ENCODE measurements at regions not wholly inside any gene's neighbourhood (a gene's known extent, or its start where the extent isn't known, plus 50 kb on each side); places are given as distances from the start of the nearest gene placed in this dataset.

DNA sequence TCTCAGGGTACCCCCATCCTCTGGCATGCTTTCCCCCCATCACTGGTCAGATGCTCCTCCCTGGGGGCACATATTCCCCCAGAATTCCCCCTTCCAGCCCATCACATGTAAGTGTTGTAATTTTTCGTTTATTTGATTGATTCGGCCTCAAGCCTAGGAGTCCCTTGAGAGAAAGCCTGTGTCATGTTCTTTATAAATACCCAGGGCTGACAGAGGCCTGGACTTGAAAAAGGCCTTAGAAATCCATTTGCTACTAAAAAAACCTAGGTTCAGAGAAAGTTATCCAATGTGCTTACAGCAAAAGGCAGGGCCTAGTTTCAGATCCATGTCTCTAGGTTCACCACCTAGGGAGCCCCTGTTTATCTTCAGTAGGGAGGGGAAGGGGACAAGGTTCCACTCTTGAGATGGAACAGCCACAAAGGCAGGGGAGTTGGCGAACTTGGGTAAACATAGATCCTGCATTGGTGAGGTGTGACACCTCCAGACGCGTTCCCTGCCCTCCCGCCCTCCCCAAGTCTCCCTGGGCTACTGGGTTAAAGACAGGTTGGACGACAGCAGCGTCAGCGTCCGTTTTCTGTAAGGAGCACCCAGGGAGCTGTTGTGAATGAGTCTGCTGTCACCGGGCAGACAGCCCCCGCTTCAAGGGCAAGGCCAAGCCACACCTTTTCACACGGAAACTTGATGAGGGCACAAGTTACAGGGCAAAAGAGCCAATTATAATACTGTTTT is 147.8 kb downstream of the EN1 start:
- H3K36me3 Mint-ChIP-seq, result no peaks in the 10 kb centered on the region
- DNase-seq (no peak), ATAC-seq (replicated peaks) (no peak)
- peaks cover 7 to 12% of the 10 kb centered on the region in 2 donors for H3K9me3 Mint-ChIP-seq
- no peak overlapping the region for H3K4me3 Mint-ChIP-seq
- no peaks in the 10 kb centered on the region for H3K4me1 Mint-ChIP-seq
- H3K27ac Mint-ChIP-seq, result no peak overlapping the region
- no peaks in the 10 kb centered on the region for H3K27me3 Mint-ChIP-seq

DNA sequence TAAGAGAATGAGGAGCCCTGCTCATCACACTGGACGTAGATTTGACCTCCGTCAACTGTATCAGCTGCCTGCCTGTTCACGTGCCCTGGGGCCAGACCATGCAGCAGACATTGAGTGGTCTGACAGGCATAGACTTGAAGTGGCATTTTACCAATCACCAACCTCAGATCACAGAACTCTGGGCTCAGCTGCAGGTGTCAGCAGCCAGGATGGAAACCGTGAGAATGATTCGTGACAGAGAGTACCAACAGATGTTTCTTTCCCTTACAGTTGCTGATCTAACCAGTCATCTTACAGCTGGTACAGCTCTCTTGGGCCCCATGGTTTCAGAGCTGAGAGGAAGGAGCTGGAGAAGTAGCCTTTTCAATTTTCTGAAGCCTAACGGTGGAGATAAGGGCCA is 148.9 kb downstream of the EN1 start:
- ATAC-seq (replicated peaks), result no peak
- no peak overlapping the region for H3K27ac Mint-ChIP-seq
- no peak overlapping the region for H3K4me3 Mint-ChIP-seq

DNA sequence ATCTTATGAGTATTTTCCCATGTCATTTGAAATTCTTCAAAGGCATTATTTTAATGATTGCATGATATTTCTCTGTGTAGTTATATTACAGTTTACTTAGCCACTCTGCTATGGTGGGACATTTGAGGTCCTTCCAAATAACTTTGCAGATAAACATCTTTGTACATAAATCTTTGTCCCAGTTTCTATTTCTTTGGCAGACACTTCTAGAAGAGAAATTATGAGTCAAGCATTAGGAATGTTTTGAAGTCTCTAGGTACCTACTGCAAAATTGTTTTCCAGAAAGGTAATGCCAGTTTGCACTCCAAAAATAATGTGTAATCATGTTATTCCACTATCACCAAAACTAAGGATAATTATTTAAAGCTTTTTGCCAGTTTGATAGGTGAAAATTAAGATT is 149.7 kb downstream of the EN1 start:
- Mint-ChIP-seq H3K4me3 (no peak overlapping the region), H3K4me1 (no peaks in the 10 kb centered on the region), H3K9me3 (peaks cover 7 to 12% of the 10 kb centered on the region in 2 donors), H3K27ac (no peak overlapping the region), H3K27me3 (no peaks in the 10 kb centered on the region), H3K36me3 (no peaks in the 10 kb centered on the region)
- DNase-seq (no peak), ATAC-seq (replicated peaks) (no peak)

More for the DNA sequence above, 148.9 kb downstream of the EN1 start:
- no peaks in the 10 kb centered on the region for H3K27me3 Mint-ChIP-seq
- no peaks in the 10 kb centered on the region for H3K4me1 Mint-ChIP-seq
- DNase-seq, result no peak
- H3K36me3 Mint-ChIP-seq, result no peaks in the 10 kb centered on the region
- peaks cover 7 to 12% of the 10 kb centered on the region in 2 donors for H3K9me3 Mint-ChIP-seq

GRCh38 chr2:118696786-118697465 is 150.5 kb downstream of the EN1 start:
- Mint-ChIP-seq H3K36me3 (no peaks in the 10 kb centered on the region), H3K27ac (no peak overlapping the region), H3K4me3 (no peak overlapping the region), H3K27me3 (no peaks in the 10 kb centered on the region), H3K9me3 (peaks cover 7 to 12% of the 10 kb centered on the region in 2 donors), H3K4me1 (no peaks in the 10 kb centered on the region)
- ATAC-seq (replicated peaks), result no peak
- no peak for DNase-seq

DNA sequence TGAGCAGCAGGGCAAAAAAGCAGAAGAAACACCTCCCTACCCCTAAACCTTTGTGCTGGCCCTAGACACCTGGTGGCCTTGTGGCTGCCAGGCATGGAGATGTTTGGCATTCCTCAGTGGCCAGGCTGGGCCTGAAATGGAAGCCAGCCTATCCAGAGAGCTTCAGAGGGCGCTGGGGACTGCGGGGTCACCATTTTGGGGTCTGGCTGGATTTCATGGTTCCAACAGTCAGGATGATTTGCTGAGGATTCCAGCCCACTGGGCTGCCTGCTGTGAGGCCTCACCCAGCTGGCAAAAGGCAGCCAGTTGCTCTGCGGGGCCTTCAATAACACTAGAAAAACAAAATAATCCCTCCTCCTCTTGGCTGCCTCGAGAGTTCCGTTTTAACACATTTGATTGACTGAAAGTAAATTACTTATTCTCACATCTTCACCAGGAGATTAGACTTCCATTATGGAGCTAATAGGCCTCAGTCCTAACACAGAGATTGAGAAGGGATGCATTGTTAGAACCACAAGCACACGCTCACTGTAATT is 154.1 kb downstream of the EN1 start:
- H3K36me3 Mint-ChIP-seq, result no peaks in the 10 kb centered on the region
- H3K4me3 Mint-ChIP-seq, result no peak overlapping the region
- DNase-seq, result no peak
- no peaks in the 10 kb centered on the region for H3K27me3 Mint-ChIP-seq
- no peaks in the 10 kb centered on the region for H3K4me1 Mint-ChIP-seq
- H3K27ac Mint-ChIP-seq, result no peak overlapping the region
- H3K9me3 Mint-ChIP-seq, result peaks cover 12 to 15% of the 10 kb centered on the region in 2 donors
- no peak for ATAC-seq (replicated peaks)

- ATAC-seq (replicated peaks), result no peak
- H3K36me3 Mint-ChIP-seq, result no peaks in the 10 kb centered on the region
- no peaks in the 10 kb centered on the region for H3K4me1 Mint-ChIP-seq
- no peaks in the 10 kb centered on the region for H3K27me3 Mint-ChIP-seq
- no peak overlapping the region for H3K4me3 Mint-ChIP-seq
- no peak for DNase-seq
- H3K9me3 Mint-ChIP-seq, result peaks cover 0 to 10% of the 10 kb centered on the region in 2 donors
- H3K27ac Mint-ChIP-seq, result no peak overlapping the region
Observed at GRCh38 chr2:118689874-118690273, 157.6 kb downstream of the EN1 start.

- DNase-seq, result no peak
- no peaks in the 10 kb centered on the region for H3K27me3 Mint-ChIP-seq
- no peaks in the 10 kb centered on the region for H3K4me1 Mint-ChIP-seq
- peaks cover 0 to 10% of the 10 kb centered on the region in 2 donors for H3K9me3 Mint-ChIP-seq
- no peaks in the 10 kb centered on the region for H3K36me3 Mint-ChIP-seq
- H3K4me3 Mint-ChIP-seq, result no peak overlapping the region
- H3K27ac Mint-ChIP-seq, result no peak overlapping the region
- ATAC-seq (replicated peaks), result no peak
Observed at GRCh38 chr2:118689456-118689855, 158.0 kb downstream of the EN1 start.

- H3K9me3 Mint-ChIP-seq, result peaks cover 0 to 10% of the 10 kb centered on the region in 2 donors
- ATAC-seq (replicated peaks) (no peak), DNase-seq (no peak)
- H3K27ac Mint-ChIP-seq, result no peak overlapping the region
- H3K4me1 Mint-ChIP-seq, result no peaks in the 10 kb centered on the region
- H3K27me3 Mint-ChIP-seq, result no peaks in the 10 kb centered on the region
- no peaks in the 10 kb centered on the region for H3K36me3 Mint-ChIP-seq
- H3K4me3 Mint-ChIP-seq, result no peak overlapping the region
Observed at GRCh38 chr2:118689033-118689432, 158.4 kb downstream of the EN1 start.

DNA sequence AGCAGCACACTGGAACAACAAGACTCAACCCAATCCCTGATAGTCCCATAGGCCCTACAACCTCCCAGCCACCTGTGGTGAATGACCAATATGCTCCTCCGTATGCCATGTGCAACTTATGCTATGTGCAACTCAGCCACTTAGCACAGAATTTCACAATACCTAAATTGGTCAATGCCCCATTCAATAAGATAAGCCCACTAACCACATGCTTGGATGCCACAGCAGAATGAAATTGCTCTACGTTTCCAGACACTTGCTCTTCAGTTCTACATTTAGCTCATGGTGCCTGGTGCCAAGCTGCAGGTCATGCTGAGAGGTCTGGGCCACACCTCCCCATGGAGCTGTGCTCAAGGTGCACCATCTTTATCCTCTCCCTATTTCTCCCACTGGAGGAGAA is 159.8 kb downstream of the EN1 start:
- peaks cover 0 to 10% of the 10 kb centered on the region in 2 donors for H3K9me3 Mint-ChIP-seq
- no peak for DNase-seq
- H3K36me3 Mint-ChIP-seq, result no peaks in the 10 kb centered on the region
- ATAC-seq (replicated peaks), result no peak
- H3K27me3 Mint-ChIP-seq, result peaks cover 0 to 3% of the 10 kb centered on the region in 2 donors
- no peaks in the 10 kb centered on the region for H3K4me1 Mint-ChIP-seq
- no peak overlapping the region for H3K27ac Mint-ChIP-seq
- H3K4me3 Mint-ChIP-seq, result no peak overlapping the region

DNA sequence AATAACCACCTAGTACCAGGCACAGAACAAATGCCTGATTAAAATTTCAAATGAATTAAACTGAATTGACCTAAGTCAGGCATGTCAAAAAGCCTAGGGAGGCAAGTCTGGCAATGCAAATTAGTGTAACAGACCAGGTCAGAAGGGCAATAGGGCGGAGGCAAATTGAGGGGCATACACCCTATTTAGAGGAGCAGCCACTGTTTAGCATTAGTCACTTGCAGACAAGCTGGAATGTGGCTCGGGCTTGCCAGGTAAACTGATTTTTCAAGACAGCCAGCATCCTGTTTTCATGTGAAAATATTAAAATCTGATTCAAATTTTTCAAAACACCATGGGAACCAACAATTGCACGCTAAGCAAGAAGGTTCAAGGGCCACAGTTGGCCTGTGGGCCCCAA is 160.3 kb downstream of the EN1 start:
- Mint-ChIP-seq H3K27ac (no peak overlapping the region), H3K27me3 (peaks cover 0 to 4% of the 10 kb centered on the region in 2 donors), H3K36me3 (no peaks in the 10 kb centered on the region), H3K4me3 (no peak overlapping the region), H3K4me1 (no peaks in the 10 kb centered on the region), H3K9me3 (peaks cover 0 to 10% of the 10 kb centered on the region in 2 donors)
- no peak for ATAC-seq (replicated peaks)
- DNase-seq, result no peak

- no peak for ATAC-seq (replicated peaks)
- Mint-ChIP-seq H3K4me3 (no peak overlapping the region), H3K9me3 (peaks cover 0 to 8% of the 10 kb centered on the region in 2 donors), H3K27ac (no peak overlapping the region), H3K27me3 (peaks cover 0 to 4% of the 10 kb centered on the region in 2 donors), H3K36me3 (no peaks in the 10 kb centered on the region), H3K4me1 (no peaks in the 10 kb centered on the region)
- DNase-seq, result no peak
Observed at GRCh38 chr2:118686346-118686745, 161.1 kb downstream of the EN1 start.

DNA sequence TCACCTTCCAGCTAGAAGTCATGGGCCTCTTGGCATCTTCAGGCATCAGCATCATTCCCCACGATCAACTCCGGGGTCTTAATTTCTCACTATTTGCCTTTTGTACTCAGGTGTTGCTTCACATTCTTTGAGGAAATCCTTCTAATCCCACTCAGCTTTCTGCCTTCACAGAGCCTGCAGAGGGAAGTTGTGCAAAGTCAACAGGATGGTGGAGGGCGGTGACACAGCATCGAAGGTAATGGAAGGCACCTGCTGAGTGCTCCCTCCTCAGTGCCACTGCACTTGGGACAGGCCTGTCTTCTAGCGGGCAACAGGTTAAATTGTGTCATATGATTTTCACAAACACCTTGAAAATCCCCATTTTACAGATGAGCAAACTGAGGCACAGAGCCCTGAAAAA is 164.0 kb downstream of the EN1 start:
- no peaks in the 10 kb centered on the region for H3K4me1 Mint-ChIP-seq

DNA sequence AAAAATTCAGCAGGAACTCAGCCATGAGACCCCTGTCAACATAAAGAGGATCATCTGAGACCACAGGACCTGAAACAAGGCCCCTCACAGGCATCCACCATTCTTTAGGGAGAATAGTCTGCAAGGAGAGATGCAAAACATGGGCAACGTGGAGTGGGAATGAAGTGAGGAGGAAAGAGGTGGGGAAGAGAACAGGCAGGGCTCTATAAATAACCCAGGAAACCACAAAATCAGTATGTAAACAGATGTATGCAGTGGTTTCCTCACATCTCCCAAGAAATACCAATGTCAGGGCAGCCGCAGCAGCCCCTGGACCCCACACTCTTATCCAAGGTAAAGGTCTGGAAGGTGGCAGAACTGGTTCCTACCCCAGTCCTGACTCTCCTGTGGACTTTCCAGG is 168.5 kb downstream of the EN1 start:
- ATAC-seq (replicated peaks), result no peak
- no peaks in the 10 kb centered on the region for H3K36me3 Mint-ChIP-seq
- H3K9me3 Mint-ChIP-seq, result no peaks in the 10 kb centered on the region
- no peak overlapping the region for H3K27ac Mint-ChIP-seq
- H3K4me1 Mint-ChIP-seq, result no peaks in the 10 kb centered on the region
- H3K27me3 Mint-ChIP-seq, result peaks cover 0 to 4% of the 10 kb centered on the region in 2 donors
- no peak for DNase-seq
- H3K4me3 Mint-ChIP-seq, result no peak overlapping the region

More for the DNA sequence above, 164.0 kb downstream of the EN1 start:
- DNase-seq, result no peak
- H3K9me3 Mint-ChIP-seq, result no peaks in the 10 kb centered on the region
- ATAC-seq (replicated peaks), result no peak
- peaks cover 0 to 4% of the 10 kb centered on the region in 2 donors for H3K27me3 Mint-ChIP-seq
- no peak overlapping the region for H3K4me3 Mint-ChIP-seq
- no peaks in the 10 kb centered on the region for H3K36me3 Mint-ChIP-seq
- H3K27ac Mint-ChIP-seq, result no peak overlapping the region

- H3K27ac Mint-ChIP-seq, result no peak overlapping the region
- no peaks in the 10 kb centered on the region for H3K27me3 Mint-ChIP-seq
- DNase-seq (no peak), ATAC-seq (replicated peaks) (no peak)
- H3K4me1 Mint-ChIP-seq, result no peaks in the 10 kb centered on the region
- H3K4me3 Mint-ChIP-seq, result no peak overlapping the region
- H3K36me3 Mint-ChIP-seq, result no peaks in the 10 kb centered on the region
- H3K9me3 Mint-ChIP-seq, result no peaks in the 10 kb centered on the region
Observed at GRCh38 chr2:118677546-118677945, 169.9 kb downstream of the EN1 start.

GRCh38 chr2:118675531-118675930 is 171.9 kb downstream of the EN1 start:
- Mint-ChIP-seq H3K27me3 (no peaks in the 10 kb centered on the region), H3K36me3 (no peaks in the 10 kb centered on the region), H3K4me3 (no peak overlapping the region), H3K27ac (no peak overlapping the region), H3K9me3 (no peaks in the 10 kb centered on the region), H3K4me1 (no peaks in the 10 kb centered on the region)
- DNase-seq (no peak), ATAC-seq (replicated peaks) (no peak)
